Keratinocyte (primary cell): ENCODE measurements at regions not wholly inside any gene's neighbourhood (a gene's known extent, or its start where the extent isn't known, plus 50 kb on each side); places are given as distances from the start of the nearest gene placed in this dataset.
"Not testable (repeated sequence)": the region's sequence is repeated elsewhere in the genome, so short reads cannot be mapped to it uniquely, and the experiment has no call there.

ENCODE experiments used
- DNase-seq: peaks from one replicate; pipeline ENCODE4 v3.0.0-alpha.2; 2011; ENCODE audit warnings: low read depth, missing footprints, low spot score
- FAIRE-seq: peaks from 2 replicates; lab custom pipeline; 2011; peaks lifted over from hg19 to GRCh38; lab: Jason Lieb, UNC
- H2AFZ ChIP-seq: 2 replicates; pipeline ENCODE4 v1.6.0; 2012; ENCODE audit warnings: low read length, control low read depth, inconsistent platforms; ENCODE audit not compliant: control insufficient read depth
- H3K27ac ChIP-seq: 2 replicates; pipeline ENCODE4 v1.5.1; 2011; ENCODE audit warnings: low read length; ENCODE audit not compliant: control insufficient read depth, insufficient read depth
- H3K27me3 ChIP-seq: 3 replicates; pipeline ENCODE4 v1.6.0; 2011; ENCODE audit warnings: low read length; ENCODE audit not compliant: control insufficient read depth, insufficient read depth; ENCODE audit errors: extremely low read depth
- H3K36me3 ChIP-seq, 2 experiments: 2 replicates in 1 of 2; 3 replicates in 1 of 2; pipeline ENCODE4 v1.5.1; 2011; ENCODE audit warnings: low read length in 2 of 2, mild to moderate bottlenecking in 1 of 2; ENCODE audit not compliant: control insufficient read depth in 2 of 2, insufficient read depth in 2 of 2; ENCODE audit errors: extremely low read depth in 1 of 2
- H3K4me1 ChIP-seq: 3 replicates; pipeline ENCODE4 v1.5.1; 2011; ENCODE audit warnings: low read length; ENCODE audit not compliant: control insufficient read depth, insufficient read depth; ENCODE audit errors: extremely low read depth
- H3K4me2 ChIP-seq: 3 replicates; pipeline ENCODE4 v1.6.0; 2011; ENCODE audit warnings: low read depth, low read length; ENCODE audit not compliant: control insufficient read depth, insufficient read depth; ENCODE audit errors: extremely low read depth
- H3K4me3 ChIP-seq, 3 experiments: fragments of 200-600 bp in 1 of 3; sonication (generic) in 1 of 3; 2 replicates in 2 of 3; 3 replicates in 1 of 3; pipeline ENCODE4 v1.5.1; 2011 to 2016; ENCODE audit warnings: low read length in 3 of 3, mild to moderate bottlenecking in 3 of 3, control low read depth in 2 of 3, inconsistent platforms in 1 of 3, low read depth in 1 of 3, mixed read lengths in 1 of 3, mixed run types in 1 of 3, moderate library complexity in 1 of 3; ENCODE audit not compliant: control insufficient read depth in 2 of 3, insufficient read depth in 2 of 3; ENCODE audit errors: extremely low read depth in 1 of 3
- H3K79me2 ChIP-seq: 2 replicates; pipeline ENCODE4 v1.6.0; 2012; ENCODE audit warnings: low read length; ENCODE audit not compliant: control insufficient read depth, insufficient read depth
- H3K9ac ChIP-seq: 3 replicates; pipeline ENCODE4 v1.6.0; 2011; ENCODE audit warnings: low read length; ENCODE audit not compliant: control insufficient read depth, insufficient read depth; ENCODE audit errors: extremely low read depth
- H3K9me1 ChIP-seq: 3 replicates; pipeline ENCODE4 v1.6.0; 2011; ENCODE audit warnings: low read length; ENCODE audit not compliant: control insufficient read depth, insufficient read depth; ENCODE audit errors: extremely low read depth
- H3K9me3 ChIP-seq: 2 replicates; pipeline ENCODE4 v1.5.1; 2012; ENCODE audit warnings: low read depth, low read length; ENCODE audit not compliant: control insufficient read depth
- H4K20me1 ChIP-seq: 3 replicates; pipeline ENCODE4 v1.6.0; 2011; ENCODE audit warnings: low read length; ENCODE audit not compliant: control insufficient read depth, insufficient read depth; ENCODE audit errors: extremely low read depth
- CTCF ChIP-seq, 3 experiments: IDR thresholded peaks in 1 of 3; conservative IDR thresholded peaks in 1 of 3; optimal IDR thresholded peaks in 1 of 3; 2 replicates in 2 of 3; 3 replicates in 1 of 3; pipeline versions ENCODE3 to v1.5.1; 2011; ENCODE audit warnings: low read length in 3 of 3, mild to moderate bottlenecking in 3 of 3, moderate library complexity in 2 of 3, control low read depth in 1 of 3, inconsistent platforms in 1 of 3; ENCODE audit not compliant: insufficient read depth in 2 of 3; ENCODE audit errors: extremely low read depth in 1 of 3
- EZH2 ChIP-seq: IDR thresholded peaks from one replicate; pipeline ENCODE4 v1.6.1; 2012; ENCODE audit warnings: inconsistent platforms, mild to moderate bottlenecking, low read length, moderate library complexity
- dilution Hi-C: fragments of 300-500 bp; cut with MboI; formaldehyde crosslinking; loops from one replicate; pipeline ENCODE4 v1.7.0; 2020; ENCODE audit warnings: low sequenced_read_pairs; ENCODE audit not compliant: extremely low pct_ligation_motif_present

DNA sequence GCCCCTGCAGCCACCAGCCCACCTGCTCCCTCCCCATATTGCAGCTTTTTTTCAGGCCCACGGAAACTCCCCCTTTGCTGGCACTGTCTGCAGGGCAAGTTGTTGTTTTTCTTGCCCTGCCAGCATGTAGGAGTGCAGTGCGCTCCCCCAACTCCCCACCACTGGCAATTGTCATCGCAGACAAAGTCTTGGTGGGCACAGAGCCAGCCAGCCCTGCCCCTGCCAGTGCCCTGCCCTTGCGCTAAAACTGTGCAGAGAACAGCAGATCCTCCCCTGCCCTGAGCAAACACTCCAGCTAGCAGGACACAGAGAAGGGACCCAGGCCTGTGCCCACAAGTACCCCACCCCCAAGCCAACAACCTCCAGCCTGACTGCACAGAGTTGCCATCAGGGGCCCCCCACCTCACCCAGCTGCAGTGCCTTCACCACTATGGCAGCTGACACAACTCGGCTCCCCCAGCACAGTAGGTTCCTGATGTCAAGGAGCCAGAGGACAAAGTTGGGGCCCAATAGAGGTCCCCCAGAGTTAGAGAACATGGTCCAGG, 158.1 kb upstream of the ARHGAP42 start:
- no peak overlapping the region for H3K27ac ChIP-seq
- H3K4me3 ChIP-seq: no peak overlapping the region
- no peaks in the 10 kb centered on the region for H4K20me1 ChIP-seq
- H3K9ac ChIP-seq: no peak overlapping the region
- FAIRE-seq (no peak), DNase-seq (no peak)
- no peaks in the 10 kb centered on the region for H3K4me1 ChIP-seq
- H3K79me2 ChIP-seq: no peaks in the 10 kb centered on the region
- dilution Hi-C loops: no loop called here
- H3K36me3 ChIP-seq: no peaks in the 10 kb centered on the region
- H3K9me3 ChIP-seq: no peaks in the 10 kb centered on the region
- no peak overlapping the region for H2AFZ ChIP-seq
- no peak overlapping the region for H3K4me2 ChIP-seq
- TF ChIP-seq CTCF (optimal IDR thresholded peaks at IDR 0.05 in 1 of 3, IDR thresholded peaks at IDR 0.05 in 1 of 3, conservative IDR thresholded peaks at IDR 0.05 in 1 of 3; ENCODE audit: extremely low read depth in 1 of 3, insufficient read depth in 2 of 3, low read length in 3 of 3) (no peak), EZH2 (no peak)
- H3K27me3 ChIP-seq: no peaks in the 10 kb centered on the region
- H3K9me1 ChIP-seq: no peaks in the 10 kb centered on the region

DNA sequence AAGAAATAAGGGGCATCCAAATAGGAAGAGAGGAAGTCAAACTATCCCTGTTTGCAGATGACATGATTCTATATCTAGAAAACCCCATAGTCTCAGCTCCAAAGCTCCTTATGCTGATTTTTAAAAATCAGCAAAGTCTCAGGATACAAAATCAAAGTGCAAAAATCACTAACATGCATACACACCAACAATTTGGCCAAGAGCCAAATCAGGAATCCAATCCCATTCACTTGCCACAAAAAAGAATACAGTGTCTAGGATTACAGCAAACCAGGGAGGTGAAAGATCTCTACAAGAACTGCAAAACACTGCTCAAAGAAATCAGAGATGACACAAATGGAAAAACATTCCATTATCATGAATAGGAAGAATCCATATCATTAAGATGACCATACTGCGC, 155.8 kb upstream of the ARHGAP42 start:
- FAIRE-seq, DNase-seq, H3K4me1 ChIP-seq, H4K20me1 ChIP-seq, dilution Hi-C loops, H3K79me2 ChIP-seq, H2AFZ ChIP-seq, H3K36me3 ChIP-seq, H3K27ac ChIP-seq, H3K9ac ChIP-seq, H3K4me2 ChIP-seq, H3K9me3 ChIP-seq, H3K27me3 ChIP-seq, H3K9me1 ChIP-seq, H3K4me3 ChIP-seq: not testable (repeated sequence)

GRCh38 chr11:100536979-100537378, 150.1 kb upstream of the ARHGAP42 start:
- no peak for DNase-seq
- dilution Hi-C loops: no loop called here
- FAIRE-seq: peak; percentile 74

More at GRCh38 chr11:100536979-100537378, 150.1 kb upstream of the ARHGAP42 start:
- Histone ChIP-seq H3K9me3 (no peaks in the 10 kb centered on the region), H3K4me1 (peaks cover 6% of the 10 kb centered on the region), H3K27me3 (no peaks in the 10 kb centered on the region), H3K4me2 (no peak overlapping the region), H3K4me3 (no peak overlapping the region), H3K9ac (no peak overlapping the region), H4K20me1 (no peaks in the 10 kb centered on the region), H3K36me3 (no peaks in the 10 kb centered on the region), H3K9me1 (no peaks in the 10 kb centered on the region), H3K27ac (no peak overlapping the region), H2AFZ (no peak overlapping the region), H3K79me2 (no peaks in the 10 kb centered on the region)
- TF ChIP-seq CTCF (optimal IDR thresholded peaks at IDR 0.05 in 1 of 3, IDR thresholded peaks at IDR 0.05 in 1 of 3, conservative IDR thresholded peaks at IDR 0.05 in 1 of 3; ENCODE audit: extremely low read depth in 1 of 3, insufficient read depth in 2 of 3, low read length in 3 of 3) (no peak), EZH2 (no peak)
